HG02798 (cell line): ENCODE measurements at regions not wholly inside any gene's neighbourhood (a gene's known extent, or its start where the extent isn't known, plus 50 kb on each side); places are given as distances from the start of the nearest gene placed in this dataset.
A peak's percentile ranks its signal among the peaks of the same experiment; 100 is the strongest.

Source experiments
- ATAC-seq: cut with Tn5 transposase; IDR thresholded peaks from one replicate; pipeline ENCODE4 v1.9.1; 2021; ENCODE audit warnings: mild to moderate bottlenecking; ENCODE audit not compliant: unreplicated experiment, poor library complexity

GRCh38 chr18:55064760-55065159 lies 105.5 kb upstream of the CCDC68 start:
- ATAC-seq, result peak; percentile 78

- ATAC-seq, result no peak
These were observed 104.8 kb upstream of the CCDC68 start for GRCh38 chr18:55064073-55064472.

GRCh38 chr18:55054021-55054990 lies 95.0 kb upstream of the CCDC68 start:
- ATAC-seq, result no peak

DNA sequence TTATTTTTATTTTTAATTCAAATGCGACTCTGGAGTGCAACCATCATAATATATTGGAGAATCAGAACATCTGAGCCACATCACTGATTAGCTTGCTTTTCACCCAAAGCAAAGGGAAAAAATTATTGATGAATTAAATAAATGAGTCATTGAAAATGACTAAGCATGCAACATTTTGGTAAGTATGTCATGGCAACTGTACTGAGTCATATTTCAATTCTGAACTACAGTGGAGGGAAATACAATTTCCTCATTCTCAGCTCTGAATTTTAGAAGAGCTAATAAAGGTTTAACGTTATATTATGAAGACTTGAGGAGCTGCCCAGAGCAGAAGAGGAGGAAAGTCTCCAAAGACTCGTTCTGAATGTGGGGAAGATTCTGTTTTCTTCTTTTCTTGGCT lies 89.6 kb upstream of the CCDC68 start:
- no peak for ATAC-seq

- no peak for ATAC-seq
These were observed 88.3 kb upstream of the CCDC68 start for GRCh38 chr18:55047546-55047945.

DNA sequence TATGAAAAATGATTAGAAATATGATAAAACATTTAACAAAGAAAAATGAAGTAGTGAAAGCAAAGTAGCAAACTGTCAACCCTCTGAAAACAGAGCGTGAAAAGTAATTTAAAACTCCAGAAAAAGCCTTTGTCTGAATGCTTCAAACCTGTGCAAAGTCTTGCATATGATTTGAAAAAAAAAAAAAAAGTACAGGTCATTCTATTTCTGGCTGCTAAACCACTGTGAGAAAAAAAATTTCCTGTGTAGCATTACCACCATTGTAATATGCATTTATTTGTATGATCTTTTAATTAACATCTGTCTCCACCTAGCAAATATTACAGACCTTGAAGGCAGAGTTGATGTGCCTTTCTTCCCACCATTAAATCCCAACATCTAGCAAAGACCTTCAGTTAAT lies 82.1 kb upstream of the CCDC68 start:
- ATAC-seq, result no peak

GRCh38 chr18:55038162-55038561 lies 78.9 kb upstream of the CCDC68 start:
- ATAC-seq, result no peak

DNA sequence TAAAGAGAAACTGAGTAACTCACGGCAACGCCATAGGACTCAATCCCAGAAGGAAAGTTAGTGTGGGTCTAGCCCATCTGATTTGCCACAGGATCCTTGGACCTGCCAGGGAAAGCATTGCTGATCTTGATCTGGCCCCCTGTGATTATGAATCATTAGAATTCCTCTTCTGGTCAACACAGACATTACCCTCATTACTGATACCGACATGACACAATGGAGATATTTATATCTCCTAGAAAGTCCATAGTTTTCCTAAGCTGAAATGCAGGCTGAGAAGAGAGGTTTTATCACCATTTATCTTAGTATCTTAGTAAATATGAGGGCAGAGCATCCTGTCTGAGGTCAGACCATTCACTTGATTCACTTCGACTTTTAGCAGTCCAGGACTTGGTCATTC lies 75.5 kb upstream of the CCDC68 start:
- ATAC-seq, result no peak

- ATAC-seq, result peak; percentile 40
These were observed 72.7 kb upstream of the CCDC68 start for GRCh38 chr18:55031979-55032378.

DNA sequence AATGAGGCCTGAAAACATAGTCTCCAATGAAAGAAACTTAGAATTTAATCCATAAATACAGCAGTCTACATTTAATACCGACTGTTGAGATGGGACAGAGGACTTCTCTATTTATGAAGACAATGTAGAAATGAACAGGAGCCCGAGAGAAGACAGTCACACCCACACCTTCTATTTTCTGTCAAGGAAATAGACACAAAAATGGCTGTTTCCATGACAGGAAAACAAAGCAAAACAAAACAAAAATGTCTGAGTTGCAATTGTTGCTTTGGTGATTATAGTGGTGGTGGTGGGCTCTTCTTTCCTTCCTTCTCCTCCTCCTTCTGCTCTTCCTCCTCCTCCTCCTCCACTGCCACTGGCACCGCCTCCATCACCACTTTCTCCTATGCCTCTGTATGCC lies 72.3 kb upstream of the CCDC68 start:
- no peak for ATAC-seq

- ATAC-seq, result no peak
These were observed 71.9 kb upstream of the CCDC68 start for GRCh38 chr18:55031164-55031563.

DNA sequence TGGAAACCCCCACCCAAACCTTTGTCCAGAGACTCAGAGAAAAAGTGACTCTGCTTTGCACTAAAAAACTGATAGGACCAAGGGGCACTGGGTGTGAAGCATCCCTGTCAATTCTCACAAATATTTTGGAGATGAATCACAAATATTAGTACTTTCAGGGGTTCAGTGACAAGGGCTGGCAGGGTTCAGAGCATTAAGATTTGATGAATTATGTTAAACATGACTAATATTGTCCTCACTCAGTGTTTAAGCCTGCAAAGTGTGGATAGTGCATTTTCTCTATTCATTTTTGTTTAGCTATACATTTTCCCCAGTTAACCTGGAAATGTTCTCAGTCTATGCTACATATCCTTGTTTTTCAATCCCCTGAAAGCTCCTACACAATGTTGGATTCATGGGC lies 65.3 kb upstream of the CCDC68 start:
- no peak for ATAC-seq

GRCh38 chr18:55018602-55019001 lies 59.3 kb upstream of the CCDC68 start:
- no peak for ATAC-seq

DNA sequence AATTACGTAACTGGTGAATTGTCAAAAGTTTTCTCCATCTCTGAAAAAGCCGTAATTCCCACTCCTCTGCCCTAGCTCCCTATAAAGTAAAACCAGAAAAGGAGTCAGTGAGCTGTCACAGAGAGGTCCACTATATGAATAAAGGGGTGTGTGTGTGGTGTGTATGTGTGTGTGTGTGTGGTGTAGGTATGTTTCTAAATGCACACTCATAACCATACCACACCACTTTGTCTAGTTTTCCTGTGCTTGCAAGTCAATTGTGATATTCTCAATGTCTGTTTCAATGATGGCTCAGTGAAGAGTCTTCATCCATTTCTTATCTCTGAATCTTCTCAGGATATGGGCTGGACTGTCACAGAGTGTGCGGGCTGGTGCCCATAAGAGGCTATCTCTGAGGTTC lies 54.8 kb upstream of the CCDC68 start:
- no peak for ATAC-seq

DNA sequence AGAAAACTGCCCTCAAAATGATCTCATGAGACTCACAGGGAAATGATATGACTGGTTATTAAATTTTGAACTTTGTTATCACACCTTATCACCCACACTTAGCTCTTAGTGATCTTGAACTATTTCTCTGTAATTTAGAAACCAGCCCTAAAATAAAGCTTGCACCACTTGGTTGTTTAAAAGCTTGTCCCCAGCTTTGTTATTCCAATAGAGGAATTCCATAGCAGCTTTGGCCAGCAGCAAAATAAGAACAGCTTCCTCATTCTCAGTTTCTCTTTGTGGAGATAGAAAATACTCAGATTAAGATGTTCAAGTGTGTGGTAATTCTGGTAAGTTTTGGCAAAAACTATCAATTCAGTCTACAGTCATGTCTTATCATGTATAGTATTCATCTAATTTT lies 54.4 kb upstream of the CCDC68 start:
- ATAC-seq, result no peak

GRCh38 chr18:55013086-55013485 lies 53.8 kb upstream of the CCDC68 start:
- no peak for ATAC-seq

GRCh38 chr18:55012008-55012407 lies 52.7 kb upstream of the CCDC68 start:
- no peak for ATAC-seq
